ENCODE measurements at regions not wholly inside any gene's neighbourhood (a gene's known extent, or its start where the extent isn't known, plus 50 kb on each side); places are given as distances from the start of the nearest gene placed in this dataset.

DNA sequence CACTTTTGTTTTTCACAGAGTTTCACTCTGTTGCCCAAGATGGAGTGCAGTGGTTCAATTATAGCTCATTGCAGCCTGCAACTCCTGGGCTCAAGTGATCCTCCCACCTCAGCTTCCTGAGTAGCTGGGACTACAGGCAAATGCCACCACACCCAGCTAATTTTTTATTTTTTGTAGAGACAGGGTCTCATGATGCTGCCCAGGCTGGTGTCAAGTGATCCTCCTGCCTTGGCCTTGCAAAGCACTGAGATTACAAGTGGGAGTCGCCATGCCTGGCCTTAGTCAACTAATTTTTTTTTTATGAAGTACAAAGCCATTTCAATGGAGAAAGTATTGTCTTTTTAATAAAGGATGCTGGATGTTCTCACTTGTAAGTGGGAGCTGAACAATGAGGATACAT lies 51.3 kb upstream of the UXT start:
- H3K27ac ChIP-seq: no peak overlapping the region
- TF ChIP-seq, protein P1, sequence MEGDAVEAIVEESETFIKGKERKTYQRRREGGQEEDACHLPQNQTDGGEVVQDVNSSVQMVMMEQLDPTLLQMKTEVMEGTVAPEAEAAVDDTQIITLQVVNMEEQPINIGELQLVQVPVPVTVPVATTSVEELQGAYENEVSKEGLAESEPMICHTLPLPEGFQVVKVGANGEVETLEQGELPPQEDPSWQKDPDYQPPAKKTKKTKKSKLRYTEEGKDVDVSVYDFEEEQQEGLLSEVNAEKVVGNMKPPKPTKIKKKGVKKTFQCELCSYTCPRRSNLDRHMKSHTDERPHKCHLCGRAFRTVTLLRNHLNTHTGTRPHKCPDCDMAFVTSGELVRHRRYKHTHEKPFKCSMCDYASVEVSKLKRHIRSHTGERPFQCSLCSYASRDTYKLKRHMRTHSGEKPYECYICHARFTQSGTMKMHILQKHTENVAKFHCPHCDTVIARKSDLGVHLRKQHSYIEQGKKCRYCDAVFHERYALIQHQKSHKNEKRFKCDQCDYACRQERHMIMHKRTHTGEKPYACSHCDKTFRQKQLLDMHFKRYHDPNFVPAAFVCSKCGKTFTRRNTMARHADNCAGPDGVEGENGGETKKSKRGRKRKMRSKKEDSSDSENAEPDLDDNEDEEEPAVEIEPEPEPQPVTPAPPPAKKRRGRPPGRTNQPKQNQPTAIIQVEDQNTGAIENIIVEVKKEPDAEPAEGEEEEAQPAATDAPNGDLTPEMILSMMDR (conservative IDR thresholded peaks at IDR 0.05): no peak

Measured in VCaP (cell line).